ENCODE measurements at regions not wholly inside any gene's neighbourhood (a gene's known extent, or its start where the extent isn't known, plus 50 kb on each side); places are given as distances from the start of the nearest gene placed in this dataset.
"Not testable (repeated sequence)": the region's sequence is repeated elsewhere in the genome, so short reads cannot be mapped to it uniquely, and the experiment has no call there.

- H3K4me3 ChIP-seq (ENCODE audit: control extremely low read depth in 1 of 5, extremely low read depth in 1 of 5, insufficient read depth in 1 of 5, low read depth in 2 of 5, low read length in 4 of 5); H4K20me1 ChIP-seq (ENCODE audit: control insufficient read depth, insufficient read depth, low read length, poor library complexity, severe bottlenecking); intact Hi-C loops (cut with micrococcal nuclease); H3K27me3 ChIP-seq (replicated peaks in 1 of 4; ENCODE audit: control extremely low read depth in 1 of 4, control insufficient read depth in 3 of 4, insufficient read depth in 4 of 4, low read length in 3 of 4); H3K9ac ChIP-seq (ENCODE audit: low read length); H2AFZ ChIP-seq (ENCODE audit: insufficient read depth, low read depth, low read length, poor library complexity, severe bottlenecking); H3K4me2 ChIP-seq (replicated peaks; ENCODE audit: low read depth, low read length, poor library complexity, severe bottlenecking); H3K9me3 ChIP-seq (ENCODE audit: control extremely low read depth in 1 of 3, control insufficient read depth in 2 of 3, insufficient read depth in 1 of 3, low read length in 2 of 3); H3K27ac Mint-ChIP-seq; H3K36me3 ChIP-seq (replicated peaks in 1 of 2; ENCODE audit: control extremely low read depth in 1 of 2, control insufficient read depth in 1 of 2, extremely low read depth in 1 of 2, insufficient read depth in 2 of 2, low read length in 1 of 2); H3K27me3 Mint-ChIP-seq; H3K79me2 ChIP-seq (ENCODE audit: control insufficient read depth, insufficient read depth, low read length); H3K27ac ChIP-seq (ENCODE audit: low read length in 2 of 2); H3K4me3 Mint-ChIP-seq; CTCF ChIA-PET; ATAC-seq (ENCODE audit: low read depth); H3K9me3 Mint-ChIP-seq (ENCODE audit: insufficient read depth): not testable (repeated sequence)
- H3K4me1 ChIP-seq (ENCODE audit: control insufficient read depth in 2 of 2, insufficient read depth in 2 of 2, low read length in 2 of 2), result peaks cover 4 to 17% of the 10 kb centered on the region in 2 donors
- WGBS (ENCODE audit: insufficient coverage), result no CpG with 5 or more reads among the region's 14 CpGs
- POLR2A ChIA-PET, result interaction anchor here (1.7 kb wide), 1 partner anchor 119 kb away, joined by 3 read pairs; no protein-coding TSS in a partner anchor
- peaks cover 24% of the 10 kb centered on the region for H3K4me1 Mint-ChIP-seq
- DNase-seq, result peak; percentile 5
Measured at GRCh38 chr14:105740961-105741360, 214.6 kb downstream of the TMEM121 start.

GRCh38 chr14:105741707-105742530 is 215.5 kb downstream of the TMEM121 start:
- POLR2A ChIA-PET, result interaction anchor here (1.1 to 1.7 kb wide), 2 partner anchors 118 to 120 kb away, joined by 3 to 5 read pairs; no protein-coding TSS in a partner anchor
- H3K36me3 ChIP-seq (replicated peaks in 1 of 2; ENCODE audit: control extremely low read depth in 1 of 2, control insufficient read depth in 1 of 2, extremely low read depth in 1 of 2, insufficient read depth in 2 of 2, low read length in 1 of 2); H3K9me3 Mint-ChIP-seq (ENCODE audit: insufficient read depth); H3K9me3 ChIP-seq (ENCODE audit: control extremely low read depth in 1 of 3, control insufficient read depth in 2 of 3, insufficient read depth in 1 of 3, low read length in 2 of 3); H3K9ac ChIP-seq (ENCODE audit: low read length); H2AFZ ChIP-seq (ENCODE audit: insufficient read depth, low read depth, low read length, poor library complexity, severe bottlenecking); ATAC-seq (ENCODE audit: low read depth); H3K27me3 Mint-ChIP-seq; intact Hi-C loops (cut with micrococcal nuclease); CTCF ChIA-PET; DNase-seq; H4K20me1 ChIP-seq (ENCODE audit: control insufficient read depth, insufficient read depth, low read length, poor library complexity, severe bottlenecking); H3K27ac ChIP-seq (ENCODE audit: low read length in 2 of 2); H3K27me3 ChIP-seq (replicated peaks in 1 of 4; ENCODE audit: control extremely low read depth in 1 of 4, control insufficient read depth in 3 of 4, insufficient read depth in 4 of 4, low read length in 3 of 4): not testable (repeated sequence)
- peaks cover 24% of the 10 kb centered on the region for H3K4me1 Mint-ChIP-seq
- Histone ChIP-seq H3K4me2 (replicated peaks; ENCODE audit: low read depth, low read length, poor library complexity, severe bottlenecking) (peak overlapping the region; percentile 28), H3K4me1 (ENCODE audit: control insufficient read depth in 2 of 2, insufficient read depth in 2 of 2, low read length in 2 of 2) (peaks cover 13 to 26% of the 10 kb centered on the region in 2 donors), H3K4me3 (ENCODE audit: control extremely low read depth in 1 of 5, extremely low read depth in 1 of 5, insufficient read depth in 1 of 5, low read depth in 2 of 5, low read length in 4 of 5) (peak overlapping the region in 1 of 5 experiments; percentile 28), H3K79me2 (ENCODE audit: control insufficient read depth, insufficient read depth, low read length) (peaks cover 14% of the 10 kb centered on the region)
- peak overlapping the region; percentile 73 for H3K4me3 Mint-ChIP-seq
- 86% methylated on average over 18 of the region's 29 CpGs for WGBS (ENCODE audit: insufficient coverage)
- peak overlapping the region; percentile 79 for H3K27ac Mint-ChIP-seq
